Ovary (tissue), 7 donors: ENCODE measurements at regions not wholly inside any gene's neighbourhood (a gene's known extent, or its start where the extent isn't known, plus 50 kb on each side); places are given as distances from the start of the nearest gene placed in this dataset.
"Not testable (repeated sequence)": the region's sequence is repeated elsewhere in the genome, so short reads cannot be mapped to it uniquely, and the experiment has no call there.

Experiments used
- DNase-seq, 5 donors: peaks; one replicate each; pipeline ENCODE4 v3.0.0-alpha.2; 2019 to 2020
- H3K27ac ChIP-seq, 2 donors: fragments of 200-600 bp; one replicate each; pipeline versions ENCODE4 v1.5.1 to v1.8.0; 2019 to 2022
- H3K27me3 ChIP-seq: fragments of 200-600 bp; one replicate; pipeline ENCODE4 v1.8.0; 2022
- H3K36me3 ChIP-seq: fragments of 200-600 bp; sonication (generic); one replicate; pipeline ENCODE4 v1.5.1; 2019
- H3K4me1 ChIP-seq: one replicate; pipeline ENCODE4 v1.8.1; 2013; ENCODE audit warnings: mild to moderate bottlenecking, moderate library complexity; ENCODE audit not compliant: insufficient read depth
- H3K4me3 ChIP-seq: fragments of 200-600 bp; sonication (generic); one replicate; pipeline ENCODE4 v1.5.1; 2017
- H3K9me3 ChIP-seq, 2 donors: fragments of 200-600 bp in 1 of 2; sonication (generic) in 1 of 2; one replicate each; pipeline versions ENCODE4 v1.5.1 to v1.8.1; 2013 to 2019; ENCODE audit warnings: mild to moderate bottlenecking in 1 of 2, moderate library complexity in 1 of 2
- EP300 ChIP-seq: sonication (generic); formaldehyde crosslinking; IDR thresholded peaks from one replicate; pipeline ENCODE4 v1.6.1; 2017; ENCODE audit warnings: antibody characterized with exemption
- POLR2A ChIP-seq: fragments of 450-650 bp; IDR thresholded peaks from one replicate; pipeline ENCODE4 v1.6.1; 2017; ENCODE audit warnings: antibody characterized with exemption, mild to moderate bottlenecking, moderate library complexity
- WGBS, 3 donors: extraction: QIAGEN DNeasy Blood & Tissue Kit in 1 of 3; methylation state at CpG; one replicate each; pipeline versions ENCODE4 v1.1.5 to v1.1.7; 2013 to 2017; 5-methylcytosine and 5-hydroxymethylcytosine counted together
- intact Hi-C, 4 donors: fragments of 100-400 bp; cut with DNase I; formaldehyde crosslinking; loops; one replicate each; pipeline versions ENCODE4 v1.11.0 to v1.15.1; 2022 to 2023
- TF ChIP-seq, protein P1 (sequence below), 3 donors: fragments of 450-650 bp in 2 of 3; fragments of 200-600 bp in 1 of 3; IDR thresholded peaks; one replicate each; pipeline versions ENCODE4 v1.5.1 to v1.8.0; 2016 to 2022; ENCODE audit warnings: antibody characterized with exemption in 3 of 3, mild to moderate bottlenecking in 1 of 3
- donor health status: DM: no; HTN: no; CAD: no; lungs with moderate emphysema.
- donor health status: DM: no; HTN: no; CAD: no.
- donor health status: Bipolar disorder and iron deficiency.
- donor health status: DM: no; HTN: no; CAD: no.
- donor health status: DM: yes; HTN: yes; CAD: no.

DNA sequence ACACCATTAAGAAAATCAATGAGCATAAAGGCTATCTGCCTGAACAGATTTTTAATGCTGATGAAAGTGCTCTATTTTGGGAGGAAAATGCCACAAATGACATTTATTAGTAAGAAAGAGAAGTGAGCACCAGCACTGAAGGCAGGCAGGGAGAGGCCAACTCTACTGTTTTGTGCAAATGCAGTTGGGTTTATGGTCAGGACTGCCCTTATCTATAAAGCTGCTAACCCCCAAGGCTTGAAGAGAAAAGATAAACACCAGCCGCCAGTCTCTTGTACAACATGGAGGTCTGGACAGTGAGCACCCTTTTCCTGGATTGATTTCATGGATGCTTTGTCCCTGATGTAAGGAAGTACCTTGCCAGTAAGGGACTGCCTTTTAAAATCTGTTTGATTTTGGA lies 246.8 kb upstream of the SFSWAP start:
- TF ChIP-seq POLR2A, result no peak
- TF ChIP-seq, protein P1, sequence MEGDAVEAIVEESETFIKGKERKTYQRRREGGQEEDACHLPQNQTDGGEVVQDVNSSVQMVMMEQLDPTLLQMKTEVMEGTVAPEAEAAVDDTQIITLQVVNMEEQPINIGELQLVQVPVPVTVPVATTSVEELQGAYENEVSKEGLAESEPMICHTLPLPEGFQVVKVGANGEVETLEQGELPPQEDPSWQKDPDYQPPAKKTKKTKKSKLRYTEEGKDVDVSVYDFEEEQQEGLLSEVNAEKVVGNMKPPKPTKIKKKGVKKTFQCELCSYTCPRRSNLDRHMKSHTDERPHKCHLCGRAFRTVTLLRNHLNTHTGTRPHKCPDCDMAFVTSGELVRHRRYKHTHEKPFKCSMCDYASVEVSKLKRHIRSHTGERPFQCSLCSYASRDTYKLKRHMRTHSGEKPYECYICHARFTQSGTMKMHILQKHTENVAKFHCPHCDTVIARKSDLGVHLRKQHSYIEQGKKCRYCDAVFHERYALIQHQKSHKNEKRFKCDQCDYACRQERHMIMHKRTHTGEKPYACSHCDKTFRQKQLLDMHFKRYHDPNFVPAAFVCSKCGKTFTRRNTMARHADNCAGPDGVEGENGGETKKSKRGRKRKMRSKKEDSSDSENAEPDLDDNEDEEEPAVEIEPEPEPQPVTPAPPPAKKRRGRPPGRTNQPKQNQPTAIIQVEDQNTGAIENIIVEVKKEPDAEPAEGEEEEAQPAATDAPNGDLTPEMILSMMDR (IDR thresholded peaks at IDR 0.05), result no peak
- H3K4me1 ChIP-seq, result no peaks in the 10 kb centered on the region
- no peak for DNase-seq
- no peak overlapping the region for H3K27ac ChIP-seq
- no peaks in the 10 kb centered on the region for H3K27me3 ChIP-seq
- WGBS, 3 donors, result 81 to 86% (median 84%) methylated on average over 1 of the region's 1 CpG
- no peaks in the 10 kb centered on the region for H3K36me3 ChIP-seq
- intact Hi-C loops, result no loop called here
- no peak overlapping the region for H3K4me3 ChIP-seq
- no peaks in the 10 kb centered on the region for H3K9me3 ChIP-seq

DNA sequence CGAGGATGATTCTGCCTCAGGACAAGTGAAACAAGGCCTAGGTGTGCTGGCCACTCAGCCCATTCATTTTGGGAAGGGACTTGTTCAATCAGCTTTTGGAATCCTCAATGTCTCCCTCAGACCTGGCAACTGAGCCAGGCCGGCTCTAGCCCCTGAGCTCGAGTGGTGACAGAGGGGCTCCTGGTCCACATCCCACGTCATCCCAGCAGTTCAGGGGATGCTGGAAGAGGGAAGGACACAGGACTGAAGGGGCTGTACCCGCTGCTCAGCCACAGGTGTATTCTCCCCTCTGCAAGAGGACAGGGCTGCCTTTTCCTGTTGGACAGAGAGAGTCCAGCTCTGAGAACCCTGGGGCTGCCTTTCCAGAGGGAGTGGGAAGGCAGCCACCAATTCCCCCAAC lies 244.6 kb upstream of the SFSWAP start:
- Histone ChIP-seq H3K9me3 (no peaks in the 10 kb centered on the region), H3K27me3 (no peaks in the 10 kb centered on the region), H3K4me3 (no peak overlapping the region), H3K4me1 (no peaks in the 10 kb centered on the region), H3K36me3 (no peaks in the 10 kb centered on the region), H3K27ac (no peak overlapping the region)
- intact Hi-C loops, result no loop called here
- 85 to 93% (median 86%) methylated on average over 5 of the region's 5 CpGs for WGBS, 3 donors
- TF ChIP-seq POLR2A (no peak), EP300 (no peak)
- TF ChIP-seq, protein P1 (IDR thresholded peaks at IDR 0.05), result no peak
- no peak for DNase-seq

DNA sequence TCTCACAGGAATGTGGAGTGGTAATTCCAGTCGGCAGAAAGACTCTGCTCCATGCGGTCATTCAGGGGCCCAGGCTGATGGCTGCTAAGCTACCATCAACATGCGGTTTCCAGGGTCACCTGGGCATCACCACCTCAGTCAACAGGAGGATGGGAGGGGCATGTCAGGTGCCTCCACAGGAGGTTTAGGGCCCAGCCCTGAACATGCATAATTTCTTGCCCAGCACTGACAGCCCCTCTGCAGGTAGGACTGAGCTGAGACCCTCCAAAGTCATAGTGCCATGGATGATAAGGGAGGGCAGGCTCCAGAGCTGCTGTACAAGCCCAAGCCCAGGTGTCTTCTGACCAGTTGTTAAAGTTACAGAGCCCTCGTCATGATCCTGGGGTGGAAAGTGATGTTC lies 244.0 kb upstream of the SFSWAP start:
- no peaks in the 10 kb centered on the region for H3K4me1 ChIP-seq
- H3K27me3 ChIP-seq, result no peaks in the 10 kb centered on the region
- no peaks in the 10 kb centered on the region for H3K9me3 ChIP-seq
- 85 to 93% (median 87%) methylated on average over 4 of the region's 4 CpGs for WGBS, 3 donors
- H3K27ac ChIP-seq, result no peak overlapping the region
- intact Hi-C loops, result no loop called here
- no peak overlapping the region for H3K4me3 ChIP-seq
- H3K36me3 ChIP-seq, result no peaks in the 10 kb centered on the region
- TF ChIP-seq EP300 (no peak), POLR2A (no peak)
- TF ChIP-seq, protein P1 (IDR thresholded peaks at IDR 0.05), result no peak
- no peak for DNase-seq

DNA sequence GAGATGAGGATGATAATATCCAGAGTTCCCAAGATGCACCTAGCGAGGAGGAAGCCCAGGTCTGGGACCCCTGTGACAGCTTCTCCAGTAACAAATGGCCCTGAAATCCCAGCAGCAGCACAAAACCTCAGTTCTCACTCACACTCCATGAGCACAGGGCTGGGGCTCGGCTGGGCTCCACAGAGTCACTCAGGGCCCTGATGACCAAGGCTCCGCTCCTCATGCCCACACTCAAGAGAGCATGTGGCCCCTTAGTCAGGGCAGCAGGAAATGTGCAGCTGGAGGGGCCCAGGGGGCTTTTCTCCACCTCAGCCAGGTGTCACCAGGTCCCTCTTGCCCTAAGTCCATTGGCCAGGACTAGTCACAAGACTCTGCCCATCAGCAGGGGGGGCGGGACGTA lies 242.7 kb upstream of the SFSWAP start:
- Histone ChIP-seq H3K9me3 (no peaks in the 10 kb centered on the region), H3K4me1 (no peaks in the 10 kb centered on the region), H3K36me3 (no peaks in the 10 kb centered on the region), H3K27me3 (no peaks in the 10 kb centered on the region), H3K4me3 (no peak overlapping the region), H3K27ac (no peak overlapping the region)
- intact Hi-C loops, result no loop called here
- no peak for DNase-seq
- TF ChIP-seq, protein P1 (IDR thresholded peaks at IDR 0.05), result no peak
- TF ChIP-seq EP300 (no peak), POLR2A (no peak)
- 84 to 88% (median 86%) methylated on average over 5 of the region's 5 CpGs for WGBS, 3 donors

DNA sequence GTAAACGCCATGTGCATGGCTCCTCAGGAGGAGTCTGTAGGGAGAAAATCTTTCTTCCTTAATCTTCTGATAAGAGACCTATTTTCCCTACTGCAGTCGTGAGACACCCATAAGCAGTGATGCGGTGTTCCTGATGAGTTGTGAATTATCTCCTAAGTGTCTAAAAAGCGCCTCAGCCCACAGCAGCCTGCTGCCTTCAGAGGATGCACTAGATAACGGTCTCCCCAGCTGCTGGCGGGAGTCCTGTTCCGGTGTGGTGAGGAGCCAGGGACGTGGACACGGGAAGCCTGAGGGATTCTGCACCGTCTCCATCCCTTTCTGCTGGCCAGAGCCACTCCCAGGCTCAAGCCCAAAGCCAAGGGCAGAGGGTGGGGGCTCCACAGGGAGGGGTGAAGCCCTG lies 240.9 kb upstream of the SFSWAP start:
- H3K36me3 ChIP-seq, H3K4me1 ChIP-seq, H3K27ac ChIP-seq, DNase-seq, H3K4me3 ChIP-seq, H3K9me3 ChIP-seq, intact Hi-C loops, H3K27me3 ChIP-seq: not testable (repeated sequence)
- WGBS, 3 donors, result 17 to 80% (median 36%) methylated on average over 1 to 3 of the region's 10 CpGs
